ENCODE measurements at regions not wholly inside any gene's neighbourhood (a gene's known extent, or its start where the extent isn't known, plus 50 kb on each side); places are given as distances from the start of the nearest gene placed in this dataset.
"Not testable (repeated sequence)": the region's sequence is repeated elsewhere in the genome, so short reads cannot be mapped to it uniquely, and the experiment has no call there.

DNA sequence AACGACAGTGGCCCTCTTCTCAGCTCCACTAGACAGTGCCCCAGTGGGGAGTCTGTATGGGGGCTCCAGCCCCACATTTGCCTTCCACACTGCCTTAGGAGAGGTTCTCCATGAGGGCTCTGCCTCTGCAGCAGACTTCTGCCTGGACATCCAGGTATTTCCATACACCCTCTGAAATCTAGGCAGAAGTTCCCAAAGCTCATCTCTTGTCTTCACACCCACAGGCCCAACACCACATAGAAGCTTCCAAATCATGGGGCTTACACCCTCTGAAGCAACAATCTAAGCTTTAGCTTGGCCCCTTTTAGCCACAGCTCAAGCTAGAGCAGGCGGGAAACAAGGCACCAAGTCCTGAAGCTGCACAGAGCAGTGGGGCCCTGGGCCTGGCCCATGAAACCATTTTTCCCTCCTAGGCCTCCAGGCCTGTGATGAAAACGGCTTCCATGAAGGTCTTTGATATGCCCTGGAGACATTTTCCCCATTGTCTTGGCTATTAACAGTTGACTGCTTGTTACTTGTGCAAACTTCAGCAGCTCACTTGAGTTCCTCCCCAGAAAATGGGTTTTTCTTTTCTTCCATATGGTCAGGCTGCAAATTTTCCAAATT, 89.2 kb downstream of the KBTBD2 start:
- DNase-seq (no peak), FAIRE-seq (no peak), ATAC-seq (no peak)
- WGBS, 2 donors, result 96 to 98% methylated on average over 3 of the region's 3 CpGs
- intact Hi-C loops (cut with DNase I), result loop anchor here in 1 of 3 donors (10.0 kb wide), 1 partner anchor 252 kb away; no protein-coding TSS in a partner anchor
- Histone ChIP-seq H3K9me3 (no peaks in the 10 kb centered on the region), H3K27ac (no peak overlapping the region), H3K27me3 (no peaks in the 10 kb centered on the region), H3K4me3 (no peak overlapping the region), H3K4me1 (no peaks in the 10 kb centered on the region), H3K36me3 (no peaks in the 10 kb centered on the region)
- TF ChIP-seq, protein P1, sequence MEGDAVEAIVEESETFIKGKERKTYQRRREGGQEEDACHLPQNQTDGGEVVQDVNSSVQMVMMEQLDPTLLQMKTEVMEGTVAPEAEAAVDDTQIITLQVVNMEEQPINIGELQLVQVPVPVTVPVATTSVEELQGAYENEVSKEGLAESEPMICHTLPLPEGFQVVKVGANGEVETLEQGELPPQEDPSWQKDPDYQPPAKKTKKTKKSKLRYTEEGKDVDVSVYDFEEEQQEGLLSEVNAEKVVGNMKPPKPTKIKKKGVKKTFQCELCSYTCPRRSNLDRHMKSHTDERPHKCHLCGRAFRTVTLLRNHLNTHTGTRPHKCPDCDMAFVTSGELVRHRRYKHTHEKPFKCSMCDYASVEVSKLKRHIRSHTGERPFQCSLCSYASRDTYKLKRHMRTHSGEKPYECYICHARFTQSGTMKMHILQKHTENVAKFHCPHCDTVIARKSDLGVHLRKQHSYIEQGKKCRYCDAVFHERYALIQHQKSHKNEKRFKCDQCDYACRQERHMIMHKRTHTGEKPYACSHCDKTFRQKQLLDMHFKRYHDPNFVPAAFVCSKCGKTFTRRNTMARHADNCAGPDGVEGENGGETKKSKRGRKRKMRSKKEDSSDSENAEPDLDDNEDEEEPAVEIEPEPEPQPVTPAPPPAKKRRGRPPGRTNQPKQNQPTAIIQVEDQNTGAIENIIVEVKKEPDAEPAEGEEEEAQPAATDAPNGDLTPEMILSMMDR (IDR thresholded peaks at IDR 0.05), result no peak

DNA sequence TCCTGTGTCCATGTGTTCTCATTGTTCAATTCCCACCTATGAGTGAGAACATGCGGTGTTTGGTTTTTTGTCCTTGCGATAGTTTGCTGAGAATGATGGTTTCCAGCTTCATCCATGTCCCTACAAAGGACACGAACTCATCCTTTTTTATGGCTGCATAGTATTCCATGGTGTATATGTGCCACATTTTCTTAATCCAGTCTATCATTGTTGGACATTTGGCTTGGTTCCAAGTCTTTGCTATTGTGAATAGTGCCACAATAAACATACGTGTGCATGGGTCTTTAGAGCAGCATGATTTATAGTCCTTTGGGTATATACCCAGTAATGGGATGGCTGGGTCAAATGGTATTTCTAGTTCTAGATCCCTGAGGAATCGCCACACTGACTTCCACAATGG, 98.5 kb downstream of the KBTBD2 start:
- DNase-seq; H3K9me3 ChIP-seq; H3K27me3 ChIP-seq; H3K36me3 ChIP-seq; H3K27ac ChIP-seq; H3K4me1 ChIP-seq; FAIRE-seq; ATAC-seq; intact Hi-C loops (cut with DNase I); H3K4me3 ChIP-seq: not testable (repeated sequence)
- 93 to 96% methylated on average over 1 of the region's 5 CpGs for WGBS, 2 donors

DNA sequence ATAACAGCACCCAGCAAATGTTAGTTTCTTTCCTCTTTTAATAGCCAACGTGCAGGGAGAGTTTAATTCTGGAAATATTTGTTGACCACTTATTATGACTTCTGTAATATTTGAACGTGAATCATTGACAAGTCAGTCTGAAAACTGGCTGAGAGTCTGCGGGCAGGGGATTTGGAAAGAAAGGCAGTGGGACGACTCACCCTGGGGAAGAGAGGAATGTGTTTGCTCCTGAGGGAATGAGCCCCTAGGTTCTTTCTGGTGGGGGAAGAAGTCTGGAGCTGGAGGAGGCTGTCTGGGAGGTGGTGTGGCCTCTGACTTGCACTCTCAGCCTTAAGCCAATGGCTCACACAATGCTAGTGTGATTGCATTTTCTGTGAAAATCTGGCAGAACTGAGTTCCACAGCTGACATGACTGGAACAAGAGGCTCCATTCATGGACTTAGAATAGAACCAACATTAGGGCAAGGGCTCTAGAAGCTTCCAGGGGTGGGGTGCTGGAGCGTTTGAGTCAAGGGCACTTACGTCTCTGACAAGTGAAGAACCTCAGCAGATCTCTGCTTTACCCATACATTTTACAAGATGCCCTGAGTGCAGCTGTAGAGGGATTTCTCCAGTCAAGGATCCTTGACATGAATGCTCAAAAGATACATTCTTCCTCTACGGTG, 100.7 kb downstream of the KBTBD2 start:
- intact Hi-C loops (cut with DNase I); H3K36me3 ChIP-seq; H3K27me3 ChIP-seq; H3K4me3 ChIP-seq; DNase-seq; H3K27ac ChIP-seq; H3K9me3 ChIP-seq; H3K4me1 ChIP-seq; FAIRE-seq: not testable (repeated sequence)
- 63 to 75% methylated on average over 7 of the region's 7 CpGs for WGBS, 2 donors
- ATAC-seq, result peak in 2 of 4 donors; percentile 16 to 19

DNA sequence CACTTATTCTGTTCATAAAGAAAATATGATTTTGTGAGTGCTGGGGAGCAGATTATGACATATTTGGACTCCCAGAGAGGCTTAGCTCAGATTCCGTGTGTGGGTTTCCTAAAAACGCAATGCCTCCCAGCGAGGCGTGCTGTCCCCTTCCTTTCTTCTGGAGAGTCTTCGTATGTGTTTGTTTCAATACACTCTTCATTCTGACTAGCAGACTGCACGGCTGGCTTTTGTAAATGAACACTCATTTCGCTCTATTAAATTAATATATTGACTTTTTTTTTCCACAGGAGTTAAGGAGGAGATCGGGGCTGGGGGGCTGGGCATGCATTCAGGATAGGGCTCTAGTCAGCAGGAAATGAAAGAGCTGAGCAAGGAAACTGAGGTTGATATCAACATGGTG, 102.3 kb downstream of the KBTBD2 start:
- intact Hi-C loops (cut with DNase I); H3K4me1 ChIP-seq; H3K27ac ChIP-seq; H3K4me3 ChIP-seq; H3K9me3 ChIP-seq; FAIRE-seq; H3K36me3 ChIP-seq; H3K27me3 ChIP-seq; DNase-seq: not testable (repeated sequence)
- peak in 2 of 4 donors; percentile 12 to 40 for ATAC-seq
- WGBS, 2 donors, result 87 to 91% methylated on average over 8 of the region's 8 CpGs

DNA sequence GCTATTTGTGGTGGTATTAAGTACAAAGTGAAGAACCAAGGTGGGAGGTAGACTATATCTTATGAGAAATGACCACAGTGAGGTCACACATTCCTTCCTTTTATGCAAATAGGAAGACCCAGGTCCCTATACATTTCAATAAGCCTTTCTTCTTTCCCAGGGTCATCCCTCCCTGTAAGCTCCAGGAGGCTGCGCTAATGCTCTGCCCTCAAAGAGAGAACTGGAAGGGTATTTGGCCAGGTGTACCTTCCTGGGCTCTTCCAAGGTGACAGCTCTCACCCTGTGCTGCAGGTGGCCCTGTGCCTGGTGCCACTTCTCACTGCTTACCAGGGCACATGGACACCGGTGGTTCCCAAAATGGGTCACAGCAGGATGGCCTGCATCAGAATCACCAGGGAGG, 103.4 kb downstream of the KBTBD2 start:
- H3K36me3 ChIP-seq; H3K27me3 ChIP-seq; FAIRE-seq; H3K9me3 ChIP-seq; H3K4me3 ChIP-seq; ATAC-seq; intact Hi-C loops (cut with DNase I); H3K27ac ChIP-seq; DNase-seq; H3K4me1 ChIP-seq: not testable (repeated sequence)
- WGBS, 2 donors, result 71 to 90% methylated on average over 2 of the region's 2 CpGs

DNA sequence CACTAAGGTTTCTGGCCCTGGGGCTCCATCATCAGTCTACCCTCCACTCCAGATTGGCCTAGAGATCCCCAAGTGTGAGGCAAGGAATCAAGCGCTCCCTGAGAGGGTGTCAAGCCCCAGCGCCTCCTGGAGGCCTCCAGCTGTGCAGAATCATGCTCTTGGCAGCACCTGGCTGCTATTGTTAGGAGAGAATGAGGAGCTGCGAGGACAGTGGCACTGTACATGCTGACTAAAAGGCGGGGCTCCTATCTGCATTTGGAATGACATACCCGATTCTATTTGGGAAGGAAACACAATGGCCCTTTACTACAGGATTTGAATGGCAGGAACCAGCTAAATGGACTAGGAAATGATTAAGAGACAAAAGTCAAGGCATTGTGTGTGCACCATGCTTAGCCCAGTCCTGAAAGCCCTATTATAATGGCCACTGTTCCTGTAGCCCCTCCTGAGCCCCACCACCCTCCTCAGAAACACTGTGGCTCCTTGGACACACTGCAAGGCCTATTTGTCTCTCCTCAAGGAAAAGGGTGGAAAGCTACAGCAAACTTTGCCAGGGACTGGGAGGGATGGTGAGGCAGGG, 106.1 kb downstream of the KBTBD2 start:
- FAIRE-seq; H3K27me3 ChIP-seq; DNase-seq; intact Hi-C loops (cut with DNase I); H3K36me3 ChIP-seq; H3K4me1 ChIP-seq; H3K27ac ChIP-seq; ATAC-seq; H3K9me3 ChIP-seq; H3K4me3 ChIP-seq: not testable (repeated sequence)
- 91 to 92% methylated on average over 5 of the region's 5 CpGs for WGBS, 2 donors

DNA sequence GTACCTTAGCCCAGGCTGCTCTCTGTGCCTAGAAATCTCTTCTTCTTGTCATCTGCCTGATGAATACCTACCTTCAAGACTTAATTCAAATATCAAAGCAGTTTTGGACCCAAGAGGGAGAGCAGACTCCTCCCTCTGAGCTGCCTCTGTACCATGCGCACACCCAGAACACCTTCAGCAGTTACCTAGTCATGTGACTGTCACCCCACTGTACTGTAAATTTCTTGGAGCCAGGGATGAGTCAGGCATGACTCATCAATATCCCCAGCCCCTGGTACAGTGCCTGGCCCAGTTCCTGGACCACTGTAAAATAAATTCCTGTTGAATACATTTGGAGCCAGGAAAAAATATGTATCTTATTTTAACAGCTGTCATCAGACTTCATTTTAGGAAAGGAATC, 111.7 kb downstream of the KBTBD2 start:
- H3K4me1 ChIP-seq; intact Hi-C loops (cut with DNase I); H3K9me3 ChIP-seq; H3K4me3 ChIP-seq; DNase-seq; H3K36me3 ChIP-seq; ATAC-seq; H3K27ac ChIP-seq; FAIRE-seq; H3K27me3 ChIP-seq: not testable (repeated sequence)
- no CpG with 5 or more reads among the region's 1 CpG for WGBS, 2 donors

DNA sequence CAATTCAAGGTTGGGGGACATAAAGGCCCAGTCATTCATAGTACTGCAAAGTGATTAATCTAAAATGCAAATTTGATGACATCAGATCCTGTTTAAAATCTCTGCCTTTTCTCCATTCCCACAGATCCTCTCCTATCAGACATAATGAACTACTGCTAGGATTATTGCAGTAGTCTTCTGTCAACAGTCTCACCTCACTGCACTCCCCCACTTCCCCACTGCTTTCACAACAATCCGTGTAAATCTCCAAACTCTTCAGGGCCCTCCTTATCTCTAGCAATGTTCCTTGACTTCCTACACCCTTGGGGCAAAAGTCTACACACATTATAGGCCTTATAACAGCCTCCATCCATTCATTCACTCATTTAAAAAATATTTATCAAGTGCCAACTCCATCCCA, 112.4 kb downstream of the KBTBD2 start:
- no peaks in the 10 kb centered on the region for H3K4me1 ChIP-seq
- H3K27me3 ChIP-seq, result no peaks in the 10 kb centered on the region
- DNase-seq, result no peak
- WGBS, 2 donors, result 69 to 78% methylated on average over 1 of the region's 1 CpG
- FAIRE-seq, result no peak
- H3K27ac ChIP-seq, result no peak overlapping the region
- H3K4me3 ChIP-seq, result no peak overlapping the region
- no peaks in the 10 kb centered on the region for H3K9me3 ChIP-seq
- TF ChIP-seq, protein P1 (IDR thresholded peaks at IDR 0.05), result no peak
- intact Hi-C loops (cut with DNase I), result no loop called here
- no peaks in the 10 kb centered on the region for H3K36me3 ChIP-seq
- ATAC-seq, result no peak

DNA sequence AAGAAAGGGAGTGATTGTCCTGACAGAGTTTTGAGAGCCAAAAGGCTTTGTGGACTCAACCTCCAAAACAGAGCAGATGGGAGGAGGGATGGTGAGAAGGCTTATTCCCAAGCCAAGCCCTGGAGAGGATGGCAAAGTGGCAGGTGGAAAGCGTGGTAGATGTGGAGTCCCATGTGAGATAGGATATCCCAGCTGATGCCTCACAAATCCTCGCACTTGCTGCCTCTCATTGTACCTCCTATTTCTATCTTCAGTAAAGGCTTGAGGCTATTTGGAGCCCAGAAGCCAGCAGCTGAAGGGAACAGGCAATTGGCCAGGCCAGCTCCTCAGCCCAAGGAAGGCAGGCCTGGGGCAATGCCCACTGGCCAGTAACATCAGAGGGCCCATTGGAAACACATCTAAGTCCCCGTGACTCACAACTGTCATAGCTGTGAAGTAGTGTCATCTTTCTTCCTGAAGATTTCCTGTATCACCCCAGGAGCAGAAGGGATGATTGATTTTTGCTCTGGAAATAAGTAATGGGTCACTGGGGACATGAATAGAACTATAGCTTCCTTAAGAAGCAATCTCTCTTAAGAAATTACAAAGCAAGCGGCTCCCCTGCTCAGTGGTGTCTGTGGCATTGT, 114.4 kb downstream of the KBTBD2 start:
- H3K9me3 ChIP-seq; H3K27me3 ChIP-seq; ATAC-seq; H3K4me1 ChIP-seq; FAIRE-seq; H3K4me3 ChIP-seq; intact Hi-C loops (cut with DNase I); H3K36me3 ChIP-seq; DNase-seq; H3K27ac ChIP-seq: not testable (repeated sequence)
- WGBS, 2 donors, result 92 to 94% methylated on average over 4 of the region's 4 CpGs

DNA sequence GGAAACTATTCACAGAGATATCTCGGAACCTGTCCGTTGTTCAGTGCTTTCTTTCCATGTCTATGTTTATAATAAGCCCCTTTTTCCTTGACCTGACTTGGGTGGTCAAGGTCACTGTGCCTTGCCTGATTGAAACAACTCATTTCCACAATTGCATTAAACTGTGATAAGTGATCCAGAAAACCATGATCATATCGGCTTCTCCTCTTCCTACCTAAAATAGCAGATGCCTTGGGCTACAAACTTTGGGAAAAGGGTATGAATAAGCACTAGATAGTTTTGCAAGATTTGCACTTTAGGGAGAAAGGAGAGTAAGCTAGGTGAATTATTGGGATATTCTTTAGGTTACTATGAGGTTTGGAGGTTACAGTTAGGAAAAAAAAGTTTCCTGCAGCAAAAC, 115.2 kb downstream of the KBTBD2 start:
- FAIRE-seq; H3K36me3 ChIP-seq; DNase-seq; H3K27me3 ChIP-seq; intact Hi-C loops (cut with DNase I); H3K4me1 ChIP-seq; H3K27ac ChIP-seq; H3K9me3 ChIP-seq; H3K4me3 ChIP-seq; ATAC-seq: not testable (repeated sequence)
- WGBS, 2 donors, result 75 to 80% methylated on average over 3 of the region's 3 CpGs
